ENCODE measurements at regions not wholly inside any gene's neighbourhood (a gene's known extent, or its start where the extent isn't known, plus 50 kb on each side); places are given as distances from the start of the nearest gene placed in this dataset.
"Not testable (repeated sequence)": the region's sequence is repeated elsewhere in the genome, so short reads cannot be mapped to it uniquely, and the experiment has no call there.

GRCh38 chr20:51961964-51962761 lies 159.8 kb upstream of the SALL4 start:
- Histone ChIP-seq H3K27me3 (ENCODE audit: control insufficient read depth, insufficient read depth, low read length) (no peaks in the 10 kb centered on the region), H3K4me3 (ENCODE audit: low read length) (peak overlapping the region; percentile 26), H3K9ac (ENCODE audit: low read length) (no peak overlapping the region), H3K4me1 (ENCODE audit: control insufficient read depth, insufficient read depth, low read length) (no peaks in the 10 kb centered on the region), H3K36me3 (ENCODE audit: control insufficient read depth, insufficient read depth, low read length) (no peaks in the 10 kb centered on the region), H3K27ac (ENCODE audit: low read depth, low read length) (no peak overlapping the region)

GRCh38 chr20:51960047-51960675 lies 157.8 kb upstream of the SALL4 start:
- Histone ChIP-seq H3K27ac (ENCODE audit: low read depth, low read length) (no peak overlapping the region), H3K27me3 (ENCODE audit: control insufficient read depth, insufficient read depth, low read length) (no peaks in the 10 kb centered on the region), H3K4me1 (ENCODE audit: control insufficient read depth, insufficient read depth, low read length) (no peaks in the 10 kb centered on the region), H3K36me3 (ENCODE audit: control insufficient read depth, insufficient read depth, low read length) (no peaks in the 10 kb centered on the region), H3K9ac (ENCODE audit: low read length) (no peak overlapping the region), H3K4me3 (ENCODE audit: low read length) (no peak overlapping the region)

GRCh38 chr20:51959066-51959542 lies 156.8 kb upstream of the SALL4 start:
- Histone ChIP-seq H3K4me3 (ENCODE audit: low read length) (no peak overlapping the region), H3K9ac (ENCODE audit: low read length) (no peak overlapping the region), H3K27me3 (ENCODE audit: control insufficient read depth, insufficient read depth, low read length) (no peaks in the 10 kb centered on the region), H3K27ac (ENCODE audit: low read depth, low read length) (no peak overlapping the region), H3K36me3 (ENCODE audit: control insufficient read depth, insufficient read depth, low read length) (no peaks in the 10 kb centered on the region), H3K4me1 (ENCODE audit: control insufficient read depth, insufficient read depth, low read length) (no peaks in the 10 kb centered on the region)

GRCh38 chr20:51958099-51959065 lies 156.1 kb upstream of the SALL4 start:
- H3K4me1 ChIP-seq (ENCODE audit: control insufficient read depth, insufficient read depth, low read length) = no peaks in the 10 kb centered on the region
- H3K27me3 ChIP-seq (ENCODE audit: control insufficient read depth, insufficient read depth, low read length) = no peaks in the 10 kb centered on the region
- H3K27ac ChIP-seq (ENCODE audit: low read depth, low read length) = no peak overlapping the region
- H3K36me3 ChIP-seq (ENCODE audit: control insufficient read depth, insufficient read depth, low read length) = no peaks in the 10 kb centered on the region
- H3K9ac ChIP-seq (ENCODE audit: low read length) = no peak overlapping the region
- H3K4me3 ChIP-seq (ENCODE audit: low read length) = no peak overlapping the region

GRCh38 chr20:51955756-51956155 lies 153.4 kb upstream of the SALL4 start:
- no peak overlapping the region for H3K9ac ChIP-seq (ENCODE audit: low read length)
- H3K27ac ChIP-seq (ENCODE audit: low read depth, low read length) = no peak overlapping the region
- no peaks in the 10 kb centered on the region for H3K36me3 ChIP-seq (ENCODE audit: control insufficient read depth, insufficient read depth, low read length)
- H3K4me1 ChIP-seq (ENCODE audit: control insufficient read depth, insufficient read depth, low read length) = no peaks in the 10 kb centered on the region
- no peak overlapping the region for H3K4me3 ChIP-seq (ENCODE audit: low read length)
- no peaks in the 10 kb centered on the region for H3K27me3 ChIP-seq (ENCODE audit: control insufficient read depth, insufficient read depth, low read length)

GRCh38 chr20:51953731-51954340 lies 151.5 kb upstream of the SALL4 start:
- Histone ChIP-seq H3K36me3 (ENCODE audit: control insufficient read depth, insufficient read depth, low read length) (no peaks in the 10 kb centered on the region), H3K9ac (ENCODE audit: low read length) (no peak overlapping the region), H3K4me1 (ENCODE audit: control insufficient read depth, insufficient read depth, low read length) (no peaks in the 10 kb centered on the region), H3K27me3 (ENCODE audit: control insufficient read depth, insufficient read depth, low read length) (no peaks in the 10 kb centered on the region), H3K27ac (ENCODE audit: low read depth, low read length) (no peak overlapping the region), H3K4me3 (ENCODE audit: low read length) (no peak overlapping the region)

- Histone ChIP-seq H3K36me3 (ENCODE audit: control insufficient read depth, insufficient read depth, low read length) (no peaks in the 10 kb centered on the region), H3K27ac (ENCODE audit: low read depth, low read length) (no peak overlapping the region), H3K9ac (ENCODE audit: low read length) (no peak overlapping the region), H3K4me3 (ENCODE audit: low read length) (no peak overlapping the region), H3K4me1 (ENCODE audit: control insufficient read depth, insufficient read depth, low read length) (no peaks in the 10 kb centered on the region), H3K27me3 (ENCODE audit: control insufficient read depth, insufficient read depth, low read length) (no peaks in the 10 kb centered on the region)
These were observed 148.6 kb upstream of the SALL4 start for GRCh38 chr20:51950926-51951325.

- no peaks in the 10 kb centered on the region for H3K36me3 ChIP-seq (ENCODE audit: control insufficient read depth, insufficient read depth, low read length)
- no peak overlapping the region for H3K4me3 ChIP-seq (ENCODE audit: low read length)
- no peak overlapping the region for H3K27ac ChIP-seq (ENCODE audit: low read depth, low read length)
- H3K9ac ChIP-seq (ENCODE audit: low read length) = no peak overlapping the region
- no peaks in the 10 kb centered on the region for H3K27me3 ChIP-seq (ENCODE audit: control insufficient read depth, insufficient read depth, low read length)
- H3K4me1 ChIP-seq (ENCODE audit: control insufficient read depth, insufficient read depth, low read length) = no peaks in the 10 kb centered on the region
These were observed 144.3 kb upstream of the SALL4 start for GRCh38 chr20:51946586-51946985.

GRCh38 chr20:51945881-51946280 lies 143.6 kb upstream of the SALL4 start:
- H3K36me3 ChIP-seq (ENCODE audit: control insufficient read depth, insufficient read depth, low read length) = no peaks in the 10 kb centered on the region
- H3K27me3 ChIP-seq (ENCODE audit: control insufficient read depth, insufficient read depth, low read length) = no peaks in the 10 kb centered on the region
- no peaks in the 10 kb centered on the region for H3K4me1 ChIP-seq (ENCODE audit: control insufficient read depth, insufficient read depth, low read length)
- no peak overlapping the region for H3K9ac ChIP-seq (ENCODE audit: low read length)
- no peak overlapping the region for H3K4me3 ChIP-seq (ENCODE audit: low read length)
- no peak overlapping the region for H3K27ac ChIP-seq (ENCODE audit: low read depth, low read length)

- Histone ChIP-seq H3K9ac (ENCODE audit: low read length) (no peak overlapping the region), H3K27ac (ENCODE audit: low read depth, low read length) (no peak overlapping the region), H3K4me3 (ENCODE audit: low read length) (no peak overlapping the region), H3K36me3 (ENCODE audit: control insufficient read depth, insufficient read depth, low read length) (no peaks in the 10 kb centered on the region), H3K4me1 (ENCODE audit: control insufficient read depth, insufficient read depth, low read length) (no peaks in the 10 kb centered on the region), H3K27me3 (ENCODE audit: control insufficient read depth, insufficient read depth, low read length) (no peaks in the 10 kb centered on the region)
These were observed 142.9 kb upstream of the SALL4 start for GRCh38 chr20:51945177-51945576.

GRCh38 chr20:51943761-51944160 lies 141.4 kb upstream of the SALL4 start:
- no peak overlapping the region for H3K9ac ChIP-seq (ENCODE audit: low read length)
- H3K4me1 ChIP-seq (ENCODE audit: control insufficient read depth, insufficient read depth, low read length) = no peaks in the 10 kb centered on the region
- H3K27me3 ChIP-seq (ENCODE audit: control insufficient read depth, insufficient read depth, low read length) = no peaks in the 10 kb centered on the region
- H3K27ac ChIP-seq (ENCODE audit: low read depth, low read length) = no peak overlapping the region
- H3K4me3 ChIP-seq (ENCODE audit: low read length) = no peak overlapping the region
- H3K36me3 ChIP-seq (ENCODE audit: control insufficient read depth, insufficient read depth, low read length) = no peaks in the 10 kb centered on the region

- H3K27me3 ChIP-seq (ENCODE audit: control insufficient read depth, insufficient read depth, low read length); H3K4me1 ChIP-seq (ENCODE audit: control insufficient read depth, insufficient read depth, low read length); H3K9ac ChIP-seq (ENCODE audit: low read length); H3K36me3 ChIP-seq (ENCODE audit: control insufficient read depth, insufficient read depth, low read length); H3K4me3 ChIP-seq (ENCODE audit: low read length); H3K27ac ChIP-seq (ENCODE audit: low read depth, low read length): not testable (repeated sequence)
These were observed 141.0 kb upstream of the SALL4 start for GRCh38 chr20:51943326-51943725.
